ENCODE measurements at regions not wholly inside any gene's neighbourhood (a gene's known extent, or its start where the extent isn't known, plus 50 kb on each side); places are given as distances from the start of the nearest gene placed in this dataset.

DNA sequence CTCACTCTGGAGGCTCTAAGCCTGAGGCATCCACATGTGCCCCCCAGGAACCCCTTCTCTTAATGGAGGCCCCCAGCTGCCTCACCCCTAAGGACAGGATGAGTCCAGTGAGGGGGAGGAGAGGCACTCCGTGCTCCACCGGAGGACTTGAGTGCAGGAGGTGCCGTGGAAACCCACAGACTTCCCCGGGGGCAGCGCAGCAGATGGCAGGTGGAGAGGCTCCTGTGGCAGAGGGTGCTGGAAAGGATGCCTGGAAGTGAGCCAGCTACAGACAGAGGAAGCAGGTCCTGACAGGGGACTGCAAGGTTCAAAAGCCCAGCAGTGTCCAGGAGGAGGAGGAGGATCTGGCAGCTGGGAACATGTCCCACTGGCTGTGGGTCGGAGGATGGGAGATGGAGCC is 1384.0 kb downstream of the TBC1D22A start:
- Histone ChIP-seq H3K4me3 (no peak overlapping the region), H3K9me3 (no peaks in the 10 kb centered on the region), H3K27me3 (peaks cover 0 to 44% (median 0%) of the 10 kb centered on the region in 3 donors), H3K36me3 (no peaks in the 10 kb centered on the region), H3K27ac (no peak overlapping the region), H3K4me1 (no peaks in the 10 kb centered on the region)
- WGBS, 5 donors: 48 to 83% (median 69%) methylated on average over 5 to 6 of the region's 6 CpGs
- TF ChIP-seq EP300 (IDR thresholded peaks at IDR 0.05) (no peak), POLR2AphosphoS5 (IDR thresholded peaks at IDR 0.05) (no peak), POLR2A (IDR thresholded peaks at IDR 0.05) (no peak)
- TF ChIP-seq, protein P1, sequence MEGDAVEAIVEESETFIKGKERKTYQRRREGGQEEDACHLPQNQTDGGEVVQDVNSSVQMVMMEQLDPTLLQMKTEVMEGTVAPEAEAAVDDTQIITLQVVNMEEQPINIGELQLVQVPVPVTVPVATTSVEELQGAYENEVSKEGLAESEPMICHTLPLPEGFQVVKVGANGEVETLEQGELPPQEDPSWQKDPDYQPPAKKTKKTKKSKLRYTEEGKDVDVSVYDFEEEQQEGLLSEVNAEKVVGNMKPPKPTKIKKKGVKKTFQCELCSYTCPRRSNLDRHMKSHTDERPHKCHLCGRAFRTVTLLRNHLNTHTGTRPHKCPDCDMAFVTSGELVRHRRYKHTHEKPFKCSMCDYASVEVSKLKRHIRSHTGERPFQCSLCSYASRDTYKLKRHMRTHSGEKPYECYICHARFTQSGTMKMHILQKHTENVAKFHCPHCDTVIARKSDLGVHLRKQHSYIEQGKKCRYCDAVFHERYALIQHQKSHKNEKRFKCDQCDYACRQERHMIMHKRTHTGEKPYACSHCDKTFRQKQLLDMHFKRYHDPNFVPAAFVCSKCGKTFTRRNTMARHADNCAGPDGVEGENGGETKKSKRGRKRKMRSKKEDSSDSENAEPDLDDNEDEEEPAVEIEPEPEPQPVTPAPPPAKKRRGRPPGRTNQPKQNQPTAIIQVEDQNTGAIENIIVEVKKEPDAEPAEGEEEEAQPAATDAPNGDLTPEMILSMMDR (IDR thresholded peaks at IDR 0.05): no peak
- no peak for DNase-seq
- intact Hi-C loops (cut with DNase I; ENCODE audit: low total_unique reads): no loop called here

DNA sequence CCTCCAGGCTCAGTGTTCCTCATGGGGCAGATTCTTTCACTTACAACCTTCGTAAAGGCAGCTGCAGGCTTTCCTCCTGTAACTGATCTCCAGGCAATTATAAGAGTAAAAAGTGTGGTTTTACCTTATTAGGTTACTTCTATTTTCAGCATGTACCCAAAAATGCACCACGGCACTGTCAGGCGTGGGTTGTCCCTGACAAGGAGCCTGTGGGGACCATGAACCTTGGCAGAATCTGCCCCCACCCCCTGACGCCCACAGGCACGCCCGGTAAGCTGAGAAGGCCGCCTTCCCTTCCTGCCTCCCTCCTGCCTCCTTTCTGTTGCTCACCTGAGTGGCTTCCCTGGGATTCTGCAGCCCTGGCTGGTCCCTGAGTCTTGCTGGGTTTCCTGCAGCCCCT is 1383.3 kb downstream of the TBC1D22A start:
- H3K36me3 ChIP-seq: no peaks in the 10 kb centered on the region
- intact Hi-C loops (cut with DNase I; ENCODE audit: low total_unique reads): no loop called here
- TF ChIP-seq POLR2A (IDR thresholded peaks at IDR 0.05) (no peak), EP300 (IDR thresholded peaks at IDR 0.05) (no peak), POLR2AphosphoS5 (IDR thresholded peaks at IDR 0.05) (no peak)
- TF ChIP-seq, protein P1 (IDR thresholded peaks at IDR 0.05): no peak
- H3K27ac ChIP-seq: no peak overlapping the region
- no peaks in the 10 kb centered on the region for H3K9me3 ChIP-seq
- DNase-seq: no peak
- H3K4me3 ChIP-seq: no peak overlapping the region
- H3K27me3 ChIP-seq: peaks cover 0 to 44% (median 0%) of the 10 kb centered on the region in 3 donors
- 51 to 64% (median 59%) methylated on average over 7 of the region's 7 CpGs for WGBS, 5 donors
- no peaks in the 10 kb centered on the region for H3K4me1 ChIP-seq

DNA sequence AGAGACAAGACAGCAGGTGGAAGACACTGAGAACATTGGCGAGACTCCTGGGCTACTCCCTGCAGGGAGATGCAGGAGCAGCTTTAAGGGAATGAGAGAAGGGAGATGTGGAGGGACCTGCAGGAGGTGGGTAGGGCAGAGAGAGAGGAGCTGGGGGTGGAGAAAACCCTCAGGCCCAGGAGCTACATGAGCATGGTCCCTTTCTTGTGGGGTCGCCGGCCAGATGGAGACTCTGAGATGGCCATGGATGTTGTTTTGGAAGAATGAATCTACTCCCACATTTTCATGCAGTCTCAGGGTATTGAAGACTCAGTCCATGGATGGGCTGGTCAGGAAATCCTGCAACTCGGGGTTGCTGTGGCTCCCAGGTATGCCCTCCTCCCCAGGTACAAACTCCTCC is 1381.9 kb downstream of the TBC1D22A start:
- DNase-seq: no peak
- H3K4me3 ChIP-seq: no peak overlapping the region
- intact Hi-C loops (cut with DNase I; ENCODE audit: low total_unique reads): no loop called here
- H3K9me3 ChIP-seq: no peaks in the 10 kb centered on the region
- WGBS, 5 donors: 86 to 92% (median 89%) methylated on average over 3 to 4 of the region's 4 CpGs
- peaks cover 0 to 44% (median 0%) of the 10 kb centered on the region in 3 donors for H3K27me3 ChIP-seq
- no peak for TF ChIP-seq EP300 (IDR thresholded peaks at IDR 0.05)
- TF ChIP-seq POLR2AphosphoS5 (IDR thresholded peaks at IDR 0.05): no peak
- TF ChIP-seq, protein P1 (IDR thresholded peaks at IDR 0.05): no peak
- TF ChIP-seq POLR2A (IDR thresholded peaks at IDR 0.05): no peak
- H3K27ac ChIP-seq: no peak overlapping the region
- no peaks in the 10 kb centered on the region for H3K36me3 ChIP-seq
- H3K4me1 ChIP-seq: no peaks in the 10 kb centered on the region

DNA sequence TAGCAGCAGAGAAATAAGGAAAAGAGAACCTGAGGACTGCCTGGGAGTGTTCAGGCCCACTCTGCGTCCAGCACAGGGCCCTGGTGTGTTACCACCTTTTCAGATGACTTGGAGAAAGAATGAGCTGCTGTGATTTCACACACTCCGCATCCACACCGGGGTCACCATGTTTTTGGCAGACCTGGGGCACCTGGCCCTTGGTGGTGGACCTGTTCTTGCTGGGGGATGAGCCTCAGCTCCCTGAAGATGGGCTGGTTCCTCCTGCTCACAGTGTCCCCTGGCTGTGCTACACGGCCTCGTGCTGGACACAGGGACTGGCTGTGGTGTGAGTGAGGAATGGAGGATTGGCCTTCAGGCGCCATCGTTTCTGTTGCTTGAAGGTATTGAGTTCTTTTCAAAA is 1381.4 kb downstream of the TBC1D22A start:
- Histone ChIP-seq H3K27ac (no peak overlapping the region), H3K4me3 (no peak overlapping the region), H3K36me3 (no peaks in the 10 kb centered on the region), H3K9me3 (no peaks in the 10 kb centered on the region), H3K4me1 (no peaks in the 10 kb centered on the region), H3K27me3 (peaks cover 0 to 44% (median 0%) of the 10 kb centered on the region in 3 donors)
- no peak for DNase-seq
- WGBS, 5 donors: 79 to 90% (median 86%) methylated on average over 5 to 7 of the region's 7 CpGs
- intact Hi-C loops (cut with DNase I; ENCODE audit: low total_unique reads): no loop called here
- TF ChIP-seq POLR2A (IDR thresholded peaks at IDR 0.05) (no peak), EP300 (IDR thresholded peaks at IDR 0.05) (no peak), POLR2AphosphoS5 (IDR thresholded peaks at IDR 0.05) (no peak)
- TF ChIP-seq, protein P1 (IDR thresholded peaks at IDR 0.05): no peak
